Peyer's patch (tissue), 4 donors: ENCODE measurements at regions not wholly inside any gene's neighbourhood (a gene's known extent, or its start where the extent isn't known, plus 50 kb on each side); places are given as distances from the start of the nearest gene placed in this dataset.

Experiments
- POLR2A ChIP-seq, 2 donors: fragments of 450-650 bp; IDR thresholded peaks; one replicate each; pipeline ENCODE4 v1.5.1; 2017; ENCODE audit warnings: antibody characterized with exemption in 2 of 2, mild to moderate bottlenecking in 2 of 2, moderate library complexity in 2 of 2
- TF ChIP-seq, protein P1 (sequence below), 6 experiments: fragments of 450-650 bp in 4 of 6; fragments of 200-600 bp in 2 of 6; sonication (generic) in 1 of 6; IDR thresholded peaks; one replicate each; pipeline ENCODE4 v1.5.1; 2017 to 2019; ENCODE audit warnings: antibody characterized with exemption in 6 of 6, mild to moderate bottlenecking in 3 of 6, moderate library complexity in 1 of 6

GRCh38 chr16:17972460-17972943 is 364.0 kb downstream of the NPIPA8 start:
- TF ChIP-seq, protein P1, sequence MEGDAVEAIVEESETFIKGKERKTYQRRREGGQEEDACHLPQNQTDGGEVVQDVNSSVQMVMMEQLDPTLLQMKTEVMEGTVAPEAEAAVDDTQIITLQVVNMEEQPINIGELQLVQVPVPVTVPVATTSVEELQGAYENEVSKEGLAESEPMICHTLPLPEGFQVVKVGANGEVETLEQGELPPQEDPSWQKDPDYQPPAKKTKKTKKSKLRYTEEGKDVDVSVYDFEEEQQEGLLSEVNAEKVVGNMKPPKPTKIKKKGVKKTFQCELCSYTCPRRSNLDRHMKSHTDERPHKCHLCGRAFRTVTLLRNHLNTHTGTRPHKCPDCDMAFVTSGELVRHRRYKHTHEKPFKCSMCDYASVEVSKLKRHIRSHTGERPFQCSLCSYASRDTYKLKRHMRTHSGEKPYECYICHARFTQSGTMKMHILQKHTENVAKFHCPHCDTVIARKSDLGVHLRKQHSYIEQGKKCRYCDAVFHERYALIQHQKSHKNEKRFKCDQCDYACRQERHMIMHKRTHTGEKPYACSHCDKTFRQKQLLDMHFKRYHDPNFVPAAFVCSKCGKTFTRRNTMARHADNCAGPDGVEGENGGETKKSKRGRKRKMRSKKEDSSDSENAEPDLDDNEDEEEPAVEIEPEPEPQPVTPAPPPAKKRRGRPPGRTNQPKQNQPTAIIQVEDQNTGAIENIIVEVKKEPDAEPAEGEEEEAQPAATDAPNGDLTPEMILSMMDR (IDR thresholded peaks at IDR 0.05) = no peak
- TF ChIP-seq POLR2A (IDR thresholded peaks at IDR 0.05) = no peak
